IPS DF 4.7 (cell line): ENCODE measurements at regions not wholly inside any gene's neighbourhood (a gene's known extent, or its start where the extent isn't known, plus 50 kb on each side); places are given as distances from the start of the nearest gene placed in this dataset.

ENCODE experiments used
- DNase-seq: peaks from one replicate; pipeline ENCODE4 v3.0.0-alpha.2; 2013; ENCODE audit warnings: low spot score; ENCODE audit errors: extremely low read depth

DNA sequence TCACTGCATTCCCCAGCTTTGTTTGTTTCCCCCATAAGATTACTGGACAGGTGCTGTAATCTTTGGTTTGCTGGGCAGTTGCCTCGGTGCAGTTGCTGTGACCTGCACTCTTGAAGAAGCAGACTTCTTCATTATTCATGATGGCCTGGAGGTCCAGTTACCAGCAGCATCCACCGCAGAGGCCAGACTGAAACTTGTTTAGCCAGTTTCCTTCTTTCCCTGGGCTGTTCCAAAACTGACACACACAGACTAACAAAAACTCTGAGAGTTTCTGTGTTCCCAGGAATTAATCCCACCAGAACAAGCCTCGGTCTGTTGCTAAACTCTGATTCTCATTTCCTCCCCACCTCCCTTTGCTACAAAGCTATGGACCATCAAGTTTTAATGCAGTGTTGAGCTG is 144.1 kb downstream of the QRSL1 start:
- no peak for DNase-seq

DNA sequence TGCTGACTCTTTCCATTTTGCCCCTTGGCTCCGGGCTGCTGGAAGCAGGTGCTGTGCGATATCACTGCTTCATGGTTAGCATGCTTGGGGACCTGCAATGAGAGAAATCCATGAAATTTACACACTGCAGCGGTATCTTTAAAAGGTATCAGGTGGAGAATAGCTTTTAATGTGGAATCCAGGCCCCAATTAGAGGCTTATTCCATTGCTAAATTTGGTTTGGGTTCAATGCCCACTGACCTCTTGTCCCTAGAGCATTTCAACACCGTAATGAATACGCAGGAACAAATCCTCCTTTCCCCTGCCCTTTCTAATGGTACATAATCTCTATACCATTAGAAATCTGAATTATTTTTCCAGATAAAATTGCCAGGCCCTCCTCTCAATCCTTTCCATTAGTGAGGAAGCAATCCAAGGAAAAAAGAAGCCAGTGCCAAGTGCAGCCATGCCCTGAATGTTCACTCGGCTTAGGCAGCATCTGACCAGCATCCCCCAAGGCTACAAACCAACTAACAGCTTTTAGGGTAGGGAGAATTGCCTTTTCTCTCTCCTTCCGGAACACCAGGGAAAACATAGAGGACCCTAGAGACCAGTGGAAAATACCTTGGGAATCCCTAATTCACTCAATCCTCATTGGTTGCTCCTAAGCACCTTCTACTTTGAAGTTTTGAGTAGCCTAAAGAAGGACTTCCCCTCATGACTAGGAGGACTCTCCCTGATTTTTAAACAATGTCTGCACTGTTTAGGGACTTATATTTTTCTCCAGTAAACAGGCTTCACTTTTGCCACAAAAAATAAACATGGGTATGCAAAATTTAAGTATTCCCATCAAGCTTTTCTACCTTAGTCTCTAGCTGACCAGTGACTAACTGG is 143.1 kb downstream of the QRSL1 start:
- DNase-seq, result no peak

DNA sequence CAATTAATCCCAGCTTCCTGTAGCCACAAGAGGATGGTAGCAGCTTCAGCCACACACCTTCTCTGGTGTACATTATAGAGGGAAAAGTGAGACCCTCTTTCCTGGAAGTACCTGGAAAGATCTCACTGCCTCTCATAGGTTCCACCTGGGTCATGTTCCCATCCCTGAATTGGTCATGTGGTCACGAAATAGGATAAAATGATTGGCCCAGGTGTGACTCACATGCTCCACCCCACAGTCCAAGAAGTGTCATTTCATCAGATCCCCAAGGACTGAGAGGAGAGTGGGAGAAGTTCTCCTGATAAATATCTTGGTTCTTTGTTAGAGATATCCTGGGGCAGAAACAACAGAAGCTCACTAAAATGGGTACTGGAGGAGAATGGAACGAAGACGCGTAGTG is 142.4 kb downstream of the QRSL1 start:
- no peak for DNase-seq

DNA sequence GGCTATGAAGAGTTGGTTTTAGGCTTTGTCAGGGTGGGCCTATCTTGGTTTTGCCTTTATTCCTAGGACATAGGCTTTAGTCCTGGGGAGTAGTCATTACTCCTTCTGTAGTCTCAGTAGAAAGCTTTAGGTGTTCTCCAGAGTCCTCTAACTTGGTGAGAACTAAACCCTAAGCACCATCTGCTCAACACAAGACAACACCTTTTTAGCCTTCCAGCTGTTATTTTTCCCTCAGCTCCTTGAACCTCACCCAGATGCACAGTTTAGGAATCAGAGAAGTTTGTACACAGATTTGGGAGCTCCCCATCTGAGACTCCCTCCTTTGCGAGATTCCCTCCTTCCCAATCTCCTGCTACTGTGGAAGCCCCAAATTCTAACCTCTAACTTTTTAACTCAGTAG is 141.3 kb downstream of the QRSL1 start:
- no peak for DNase-seq

DNA sequence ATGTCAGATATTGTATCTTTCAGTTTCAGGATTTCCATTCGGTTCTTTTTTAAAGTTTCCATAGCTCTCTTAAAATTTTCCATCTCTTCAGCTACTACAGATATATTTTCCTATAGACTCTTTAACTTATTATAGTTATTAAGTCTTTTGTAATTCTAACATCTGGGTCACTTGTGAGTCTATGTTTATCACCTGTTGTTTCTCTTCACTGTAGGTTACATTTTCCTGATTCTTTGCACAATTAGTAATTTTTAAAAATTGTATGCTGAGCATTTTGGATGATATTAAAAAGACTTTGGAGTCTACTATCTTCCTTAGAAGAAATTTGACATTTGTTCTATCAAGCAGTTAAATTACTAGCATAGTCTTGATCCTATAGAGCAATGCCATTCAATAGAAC is 140.7 kb downstream of the QRSL1 start:
- no peak for DNase-seq

DNA sequence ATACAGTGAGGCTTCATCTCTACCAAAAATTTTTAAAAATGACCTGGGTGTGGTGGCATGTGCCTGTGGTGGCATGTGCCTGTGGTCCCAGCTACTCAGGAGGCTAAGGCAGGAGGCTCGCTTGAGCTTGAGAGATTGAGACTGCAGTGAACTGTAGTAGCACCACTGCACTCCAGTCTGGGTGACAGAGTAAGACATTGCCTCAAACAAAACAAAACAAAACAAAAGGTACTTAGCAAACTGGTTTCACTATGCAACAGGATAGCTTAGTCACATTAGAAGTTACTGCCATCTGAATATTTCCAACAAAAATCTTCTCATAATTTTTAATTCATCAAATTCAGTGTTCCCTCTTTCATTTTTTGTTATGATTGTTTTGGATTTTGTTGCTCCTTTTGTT is 137.9 kb downstream of the QRSL1 start:
- no peak for DNase-seq

- no peak for DNase-seq
These were observed 136.8 kb downstream of the QRSL1 start for GRCh38 chr6:106766201-106766600.

DNA sequence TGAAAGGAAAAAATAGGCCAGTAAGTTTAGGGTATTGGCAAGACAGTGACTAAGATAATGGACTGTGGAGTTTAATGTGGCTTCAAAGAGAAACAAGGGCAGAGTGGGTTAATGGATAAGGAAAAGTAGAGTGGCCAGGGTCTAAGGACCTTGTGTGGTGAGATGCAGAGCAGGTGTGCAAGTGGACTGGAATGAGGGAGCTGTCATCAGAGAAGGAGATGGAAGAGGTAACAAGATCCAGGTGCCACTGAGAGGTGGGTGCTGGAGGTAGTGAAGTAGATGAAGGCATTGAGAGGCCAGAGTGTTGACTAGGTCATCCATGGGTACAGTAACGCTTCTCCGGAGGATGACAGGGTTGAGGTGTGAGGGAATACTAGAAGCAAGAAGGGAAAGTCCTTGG is 136.1 kb downstream of the QRSL1 start:
- DNase-seq, result no peak

DNA sequence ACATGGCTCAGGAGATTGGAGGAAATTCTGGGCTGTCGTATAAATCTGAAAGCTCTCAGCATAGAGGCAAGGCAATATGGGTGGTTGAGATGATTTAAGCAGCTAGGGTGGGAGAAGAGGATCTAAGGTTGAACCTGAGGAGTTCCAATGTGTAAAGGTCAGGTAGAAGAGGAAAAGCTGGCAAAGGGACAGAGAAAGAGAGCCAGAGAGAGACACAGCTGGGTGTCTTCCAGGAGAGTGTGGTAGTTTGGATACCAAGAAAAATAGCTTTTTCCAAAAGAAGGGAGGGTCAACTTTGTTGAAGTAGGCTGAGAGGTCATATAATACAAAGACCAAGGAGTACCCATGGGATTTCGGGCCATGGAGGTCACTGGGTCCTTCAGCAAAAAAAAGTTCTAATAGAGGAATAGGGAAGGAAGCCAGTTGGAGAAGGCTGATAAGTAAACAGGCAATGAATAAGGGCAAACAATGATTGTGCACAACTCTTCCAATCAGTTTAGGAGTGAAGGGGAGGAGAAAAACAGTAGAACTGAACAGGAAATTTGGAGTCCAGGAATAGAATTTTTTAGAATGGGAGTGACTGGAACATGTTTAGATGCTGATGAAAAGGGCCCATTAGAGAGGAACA is 135.1 kb downstream of the QRSL1 start:
- DNase-seq, result no peak

- no peak for DNase-seq
These were observed 134.0 kb downstream of the QRSL1 start for GRCh38 chr6:106763361-106763760.

GRCh38 chr6:106761160-106761559 is 131.8 kb downstream of the QRSL1 start:
- no peak for DNase-seq

GRCh38 chr6:106759112-106759511 is 129.7 kb downstream of the QRSL1 start:
- DNase-seq, result no peak

GRCh38 chr6:106757722-106758467 is 128.5 kb downstream of the QRSL1 start:
- DNase-seq, result no peak

DNA sequence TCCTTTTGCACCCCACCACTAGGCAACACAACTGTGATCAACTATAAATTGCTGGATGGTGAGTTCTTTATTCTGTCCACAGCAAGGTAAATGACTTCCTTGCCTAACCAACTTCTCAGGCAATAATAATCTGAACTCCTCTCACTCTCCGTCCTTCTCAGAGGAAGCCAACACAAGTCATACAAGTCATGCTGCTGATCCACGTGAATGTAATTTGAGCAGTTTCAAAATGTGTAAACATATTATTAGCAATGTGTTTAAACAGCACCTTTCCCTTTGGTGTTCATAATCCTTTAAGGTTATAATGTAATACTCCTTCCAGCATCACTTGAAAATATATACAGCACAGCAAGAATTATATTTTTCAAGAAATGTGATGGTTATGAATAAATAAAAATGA is 127.9 kb downstream of the QRSL1 start:
- no peak for DNase-seq

DNA sequence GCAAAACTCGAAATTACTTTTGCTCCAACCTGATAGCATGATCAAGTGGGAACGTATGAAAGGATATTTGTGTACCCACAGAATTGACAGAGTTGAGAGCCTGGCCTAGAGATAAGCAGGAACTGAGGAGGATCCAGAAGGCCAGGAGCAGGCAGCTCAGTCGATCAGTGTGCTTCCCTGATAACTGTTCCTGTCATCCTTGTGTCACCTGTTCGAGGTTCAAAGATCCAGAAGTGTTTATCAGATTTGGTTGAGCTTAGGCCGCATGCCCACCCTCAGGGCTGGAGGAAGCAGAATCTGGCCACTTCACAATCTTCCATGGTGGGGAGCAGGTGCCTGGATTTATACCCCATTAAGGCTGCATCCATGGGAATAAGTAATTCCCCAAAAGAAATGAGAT is 124.8 kb downstream of the QRSL1 start:
- DNase-seq, result no peak

DNA sequence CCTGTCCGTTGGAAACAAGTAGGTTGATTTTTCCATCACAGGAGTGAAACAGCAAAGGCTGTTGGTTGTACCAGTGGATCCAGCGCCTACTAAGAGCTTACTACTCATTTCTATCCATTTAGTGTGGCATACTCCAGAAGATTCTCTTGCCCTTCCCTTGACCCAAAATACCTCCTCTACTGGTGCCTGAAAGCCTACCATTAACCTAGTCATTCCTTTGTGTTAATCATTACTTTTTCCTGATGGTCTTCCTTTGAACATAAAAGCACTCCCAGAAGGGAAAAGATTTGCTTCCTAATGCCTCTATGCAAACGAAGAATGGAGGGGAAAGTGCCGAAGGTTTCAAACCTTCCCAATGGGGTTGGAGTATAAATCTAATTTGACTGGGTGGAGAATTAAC is 123.3 kb downstream of the QRSL1 start:
- DNase-seq, result no peak

DNA sequence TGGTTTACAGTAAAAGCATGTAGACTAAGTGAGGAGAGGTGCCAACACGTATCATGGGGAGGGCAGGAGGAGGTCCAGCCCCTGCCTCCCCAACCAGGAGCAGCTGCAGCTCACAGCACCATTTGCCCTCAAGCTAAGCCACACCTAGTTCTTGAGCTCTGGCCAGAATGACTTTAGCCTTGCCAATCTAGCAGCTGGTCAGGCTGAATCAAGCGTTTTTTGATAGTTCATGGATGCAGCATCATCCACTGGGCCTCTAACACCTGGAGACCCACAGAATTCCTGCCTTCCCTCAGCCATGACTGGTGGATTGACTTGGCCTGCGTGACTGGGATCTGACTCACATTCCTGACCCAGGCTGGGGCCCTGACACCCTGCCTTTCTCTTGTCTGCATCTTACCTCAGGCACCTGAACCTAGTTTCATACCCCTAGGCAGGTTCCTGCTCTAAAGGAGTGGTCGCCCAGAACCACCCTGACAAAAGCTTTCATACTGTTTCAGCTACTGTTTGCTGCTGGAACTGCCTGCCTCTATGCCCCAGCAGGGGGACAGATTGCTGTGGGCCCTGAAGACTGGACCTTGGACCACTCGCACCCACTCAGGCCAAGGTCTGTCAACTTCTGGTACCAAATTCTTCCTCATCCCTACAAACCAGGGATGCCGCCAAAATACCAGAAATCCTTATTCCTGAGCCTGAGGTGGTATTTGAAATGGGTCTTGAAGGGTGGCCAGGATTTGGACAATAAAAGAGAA is 122.3 kb downstream of the QRSL1 start:
- no peak for DNase-seq

- no peak for DNase-seq
These were observed 121.6 kb downstream of the QRSL1 start for GRCh38 chr6:106750946-106751345.

DNA sequence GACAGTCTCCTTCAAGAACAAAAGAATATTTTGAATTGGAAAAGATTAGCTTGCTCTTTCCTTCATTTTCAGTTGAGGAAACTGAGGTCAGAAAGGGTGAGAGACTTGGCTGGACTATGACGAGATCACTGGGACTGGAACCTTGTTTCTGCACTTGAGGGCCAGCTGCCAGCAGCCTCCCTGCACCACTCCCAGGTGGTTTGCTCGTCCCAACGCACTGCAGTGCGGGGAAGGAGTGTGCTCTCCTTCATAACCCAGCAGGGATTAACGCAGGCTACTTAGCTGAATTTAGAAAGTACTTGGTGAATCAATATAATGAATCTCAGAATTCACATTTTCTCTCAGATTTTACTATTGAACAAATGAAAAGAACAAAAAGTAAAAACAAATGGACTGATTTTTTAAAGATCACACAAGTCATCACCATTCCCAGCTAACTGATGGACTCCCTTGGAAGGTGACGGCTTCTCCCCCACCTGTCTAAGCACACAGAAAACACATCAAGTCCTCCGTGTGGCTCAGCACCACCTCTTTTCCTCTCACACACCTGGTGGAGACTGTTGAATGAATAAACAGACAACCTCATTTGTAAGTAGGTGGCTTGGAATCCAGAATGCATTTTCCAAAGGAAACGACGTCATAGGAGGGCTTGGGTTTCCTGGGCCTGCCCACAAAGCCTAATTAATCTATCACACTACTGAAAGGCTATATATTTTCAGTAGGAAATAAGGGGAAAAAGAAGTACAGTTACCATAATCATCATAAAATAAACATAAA is 121.0 kb downstream of the QRSL1 start:
- no peak for DNase-seq

DNA sequence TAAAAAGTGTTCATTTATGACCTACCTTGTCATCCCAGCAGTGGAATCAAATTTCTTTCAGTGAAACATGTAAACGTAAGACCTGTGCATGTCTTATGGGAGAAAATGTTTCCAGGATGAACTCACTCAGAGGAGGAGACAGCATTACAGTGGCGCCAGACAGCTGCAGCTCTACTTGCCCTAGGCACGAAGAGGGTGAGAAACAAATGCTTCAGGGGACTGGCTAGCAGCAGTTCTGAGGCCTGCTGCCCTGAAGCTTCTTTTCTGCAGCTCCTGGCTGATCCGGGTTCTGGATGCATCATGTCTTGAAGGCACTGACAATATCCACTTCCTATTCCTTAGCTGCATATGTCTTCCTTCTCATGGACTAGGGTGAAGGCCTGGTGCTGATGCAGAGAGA is 120.2 kb downstream of the QRSL1 start:
- DNase-seq, result no peak
